ENCODE measurements at regions not wholly inside any gene's neighbourhood (a gene's known extent, or its start where the extent isn't known, plus 50 kb on each side); places are given as distances from the start of the nearest gene placed in this dataset.
"Not testable (repeated sequence)": the region's sequence is repeated elsewhere in the genome, so short reads cannot be mapped to it uniquely, and the experiment has no call there.

- DNase-seq, result not testable (repeated sequence)
These were observed 1226.8 kb upstream of the EPHA6 start for GRCh38 chr3:95587641-95588040.

GRCh38 chr3:95588473-95588872 is 1225.9 kb upstream of the EPHA6 start:
- DNase-seq, result no peak

- no peak for DNase-seq
These were observed 1218.8 kb upstream of the EPHA6 start for GRCh38 chr3:95595416-95596075.

GRCh38 chr3:95607926-95608325 is 1206.5 kb upstream of the EPHA6 start:
- no peak for DNase-seq

GRCh38 chr3:95609411-95609810 is 1205.0 kb upstream of the EPHA6 start:
- no peak for DNase-seq

- DNase-seq, result no peak
These were observed 1201.8 kb upstream of the EPHA6 start for GRCh38 chr3:95612611-95613010.

- DNase-seq, result no peak
These were observed 1200.4 kb upstream of the EPHA6 start for GRCh38 chr3:95613993-95614392.

GRCh38 chr3:95615592-95616310 is 1198.6 kb upstream of the EPHA6 start:
- no peak for DNase-seq

GRCh38 chr3:95626107-95626506 is 1188.3 kb upstream of the EPHA6 start:
- DNase-seq, result no peak

- no peak for DNase-seq
These were observed 1187.1 kb upstream of the EPHA6 start for GRCh38 chr3:95627293-95627692.

- no peak for DNase-seq
These were observed 1186.7 kb upstream of the EPHA6 start for GRCh38 chr3:95627697-95628096.

GRCh38 chr3:95629802-95630201 is 1184.6 kb upstream of the EPHA6 start:
- no peak for DNase-seq

GRCh38 chr3:95645291-95645690 is 1169.1 kb upstream of the EPHA6 start:
- DNase-seq, result no peak

GRCh38 chr3:95654570-95655362 is 1159.6 kb upstream of the EPHA6 start:
- no peak for DNase-seq

- no peak for DNase-seq
These were observed 1158.9 kb upstream of the EPHA6 start for GRCh38 chr3:95655363-95655986.

GRCh38 chr3:95670765-95671164 is 1143.6 kb upstream of the EPHA6 start:
- DNase-seq, result no peak

- no peak for DNase-seq
These were observed 1141.2 kb upstream of the EPHA6 start for GRCh38 chr3:95673215-95673614.

- no peak for DNase-seq
These were observed 1108.5 kb upstream of the EPHA6 start for GRCh38 chr3:95705786-95706418.

GRCh38 chr3:95707268-95707667 is 1107.1 kb upstream of the EPHA6 start:
- DNase-seq, result no peak

- DNase-seq, result no peak
These were observed 1103.7 kb upstream of the EPHA6 start for GRCh38 chr3:95710684-95711083.

- DNase-seq, result no peak
These were observed 1102.6 kb upstream of the EPHA6 start for GRCh38 chr3:95711789-95712188.

GRCh38 chr3:95715128-95715527 is 1099.3 kb upstream of the EPHA6 start:
- no peak for DNase-seq

GRCh38 chr3:95717048-95717447 is 1097.3 kb upstream of the EPHA6 start:
- no peak for DNase-seq
